BJ (cell line): ENCODE measurements at regions not wholly inside any gene's neighbourhood (a gene's known extent, or its start where the extent isn't known, plus 50 kb on each side); places are given as distances from the start of the nearest gene placed in this dataset.
"Not testable (repeated sequence)": the region's sequence is repeated elsewhere in the genome, so short reads cannot be mapped to it uniquely, and the experiment has no call there.

Experiments
- CTCF ChIA-PET: fragments of 350-600 bp; formaldehyde crosslinking; extraction: SDS; loops from one replicate; lab custom pipeline; 2021; ENCODE audit warnings: antibody characterized with exemption, inconsistent platforms; lab: Yijun Ruan, JAX
- POLR2A ChIA-PET: fragments of 300-600 bp; sonication (Branson Sonifier 250); formaldehyde crosslinking; extraction: SDS; loops from one replicate; lab custom pipeline; 2021; ENCODE audit warnings: antibody characterized with exemption; lab: Charles Lee
- DNase-seq: peaks from one replicate; pipeline ENCODE4 v3.0.0-alpha.2; 2011; ENCODE audit warnings: low read depth
- H3K27me3 ChIP-seq: 2 replicates; pipeline ENCODE4 v1.6.0; 2011; ENCODE audit warnings: low read length; ENCODE audit not compliant: control insufficient read depth, insufficient read depth
- H3K36me3 ChIP-seq: 2 replicates; pipeline ENCODE4 v1.5.1; 2011; ENCODE audit warnings: low read length; ENCODE audit not compliant: control insufficient read depth, insufficient read depth
- H3K4me3 ChIP-seq: 2 replicates; pipeline ENCODE4 v1.5.1; 2011; ENCODE audit warnings: low read depth, mild to moderate bottlenecking, control low read depth, low read length
- TF ChIP-seq, protein P1 (sequence below): IDR thresholded peaks from 2 replicates; pipeline ENCODE4 v1.5.1; 2011; ENCODE audit warnings: low read depth, mild to moderate bottlenecking, control low read depth, inconsistent platforms, low read length, moderate library complexity; ENCODE audit not compliant: insufficient read depth

DNA sequence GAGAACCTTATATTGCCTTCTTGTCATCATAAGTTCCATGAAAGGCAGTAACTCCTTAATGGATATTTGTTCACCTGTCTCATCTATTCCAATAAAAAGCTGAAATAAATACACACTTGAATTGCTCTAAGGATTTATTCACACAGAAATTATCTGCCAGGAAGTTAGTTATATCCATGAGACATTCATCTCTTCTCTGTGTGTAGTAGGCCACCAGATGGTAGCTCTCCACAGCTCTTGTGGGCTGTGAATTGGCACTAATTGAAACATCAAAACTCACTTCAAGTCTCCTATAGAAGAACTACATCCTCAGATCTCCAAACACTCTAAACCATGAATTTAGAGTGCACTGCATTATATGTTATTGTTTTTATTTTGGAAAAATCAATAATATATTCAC is 189.6 kb downstream of the DSC3 start:
- ChIA-PET POLR2A (no interaction called here), CTCF (no interaction called here)
- Histone ChIP-seq H3K4me3 (no peak overlapping the region), H3K27me3 (no peaks in the 10 kb centered on the region), H3K36me3 (no peaks in the 10 kb centered on the region)
- TF ChIP-seq, protein P1, sequence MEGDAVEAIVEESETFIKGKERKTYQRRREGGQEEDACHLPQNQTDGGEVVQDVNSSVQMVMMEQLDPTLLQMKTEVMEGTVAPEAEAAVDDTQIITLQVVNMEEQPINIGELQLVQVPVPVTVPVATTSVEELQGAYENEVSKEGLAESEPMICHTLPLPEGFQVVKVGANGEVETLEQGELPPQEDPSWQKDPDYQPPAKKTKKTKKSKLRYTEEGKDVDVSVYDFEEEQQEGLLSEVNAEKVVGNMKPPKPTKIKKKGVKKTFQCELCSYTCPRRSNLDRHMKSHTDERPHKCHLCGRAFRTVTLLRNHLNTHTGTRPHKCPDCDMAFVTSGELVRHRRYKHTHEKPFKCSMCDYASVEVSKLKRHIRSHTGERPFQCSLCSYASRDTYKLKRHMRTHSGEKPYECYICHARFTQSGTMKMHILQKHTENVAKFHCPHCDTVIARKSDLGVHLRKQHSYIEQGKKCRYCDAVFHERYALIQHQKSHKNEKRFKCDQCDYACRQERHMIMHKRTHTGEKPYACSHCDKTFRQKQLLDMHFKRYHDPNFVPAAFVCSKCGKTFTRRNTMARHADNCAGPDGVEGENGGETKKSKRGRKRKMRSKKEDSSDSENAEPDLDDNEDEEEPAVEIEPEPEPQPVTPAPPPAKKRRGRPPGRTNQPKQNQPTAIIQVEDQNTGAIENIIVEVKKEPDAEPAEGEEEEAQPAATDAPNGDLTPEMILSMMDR: no peak
- DNase-seq: no peak

DNA sequence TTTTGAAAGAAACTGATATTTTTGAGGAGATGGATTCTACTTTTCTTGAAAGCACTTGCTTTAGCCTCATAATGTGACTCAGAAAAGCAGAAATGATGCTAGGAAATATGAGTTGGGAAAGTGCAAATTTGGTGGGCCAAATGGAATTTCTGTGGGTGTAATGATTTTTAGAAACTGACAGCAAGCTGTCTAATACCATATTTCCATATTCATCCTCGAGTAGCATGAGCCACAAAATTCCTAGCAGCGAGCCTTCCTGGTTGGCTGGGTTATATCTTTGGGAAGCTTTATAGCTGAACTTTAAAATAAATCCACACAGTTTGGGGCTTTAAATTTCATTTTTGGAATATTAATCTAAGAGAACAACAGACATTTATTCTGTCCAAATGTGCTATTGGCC is 190.0 kb downstream of the DSC3 start:
- POLR2A ChIA-PET: no interaction called here
- Histone ChIP-seq H3K27me3 (no peaks in the 10 kb centered on the region), H3K36me3 (no peaks in the 10 kb centered on the region), H3K4me3 (no peak overlapping the region)
- TF ChIP-seq, protein P1: no peak
- no peak for DNase-seq
- CTCF ChIA-PET: no interaction called here

DNA sequence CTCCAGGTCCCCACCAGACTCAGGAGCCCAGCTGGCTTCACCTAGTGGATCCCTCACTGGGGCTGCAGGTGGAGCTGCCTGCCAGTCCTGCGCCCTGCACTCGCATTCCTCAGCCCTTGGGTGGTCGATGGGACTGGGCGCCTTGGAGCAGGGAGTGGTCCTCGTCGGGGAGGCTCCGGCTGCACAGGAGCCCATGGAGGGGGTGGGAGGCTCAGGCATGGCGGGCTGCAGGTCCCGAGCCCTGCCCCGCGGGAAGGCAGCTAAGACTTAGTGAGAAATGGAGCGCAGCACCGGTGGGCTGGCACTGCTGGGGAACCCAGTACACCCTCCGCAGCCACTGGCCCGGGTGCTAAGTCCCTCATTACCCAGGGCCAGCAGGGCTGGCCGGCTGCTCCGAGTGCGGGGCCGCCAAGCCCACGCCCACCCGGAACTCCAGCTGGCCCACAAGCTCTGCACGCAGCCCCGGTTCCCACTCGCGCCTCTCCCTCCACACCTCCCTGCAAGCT is 203.4 kb downstream of the DSC3 start:
- CTCF ChIA-PET, POLR2A ChIA-PET, DNase-seq: not testable (repeated sequence)

DNA sequence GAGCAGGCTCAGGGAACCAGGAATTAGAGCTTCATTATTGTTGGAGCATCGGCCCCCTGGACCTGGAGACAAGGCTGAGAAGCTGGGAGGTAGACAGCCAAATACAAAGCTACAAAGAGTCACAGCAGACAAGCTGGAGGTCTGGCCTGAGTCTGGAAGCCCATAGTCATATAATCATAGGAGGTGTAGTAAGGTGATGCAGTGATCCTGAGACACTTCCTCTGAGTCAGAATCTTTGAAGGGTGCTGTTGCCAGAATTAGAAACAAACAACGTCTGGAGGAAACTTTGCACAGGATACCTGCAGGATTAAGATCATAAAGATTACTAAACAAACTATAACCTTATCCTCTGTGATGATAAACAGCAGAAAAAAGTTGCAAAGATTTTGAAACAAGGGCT is 213.8 kb downstream of the DSC3 start:
- ChIA-PET CTCF (no interaction called here), POLR2A (no interaction called here)
- H3K4me3 ChIP-seq: no peak overlapping the region
- DNase-seq: no peak
- TF ChIP-seq, protein P1: no peak
- H3K36me3 ChIP-seq: no peaks in the 10 kb centered on the region
- H3K27me3 ChIP-seq: no peaks in the 10 kb centered on the region

More for the DNA sequence above, 203.4 kb downstream of the DSC3 start:
- not testable (repeated sequence) for H3K27me3 ChIP-seq, H3K4me3 ChIP-seq, H3K36me3 ChIP-seq

DNA sequence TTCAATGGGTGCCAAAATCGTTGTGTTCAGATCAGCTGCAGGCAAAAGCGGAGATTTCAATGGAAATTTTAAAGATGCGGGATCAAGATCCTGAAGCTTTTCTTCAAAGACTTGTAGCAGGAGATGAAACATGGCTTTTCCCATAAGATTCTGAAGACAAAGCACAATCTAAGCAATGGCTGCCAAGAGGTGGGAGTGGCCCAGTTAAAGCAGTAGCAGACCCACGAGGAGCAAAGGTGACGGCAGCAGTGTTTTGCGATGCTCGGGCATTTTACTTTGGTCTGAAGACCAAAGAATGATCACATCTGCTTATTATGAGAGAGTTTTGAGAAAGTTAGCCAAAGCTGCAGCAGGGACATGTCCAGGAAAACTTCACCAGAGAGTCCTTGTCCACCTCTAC is 222.9 kb downstream of the DSC3 start:
- CTCF ChIA-PET: no interaction called here
- TF ChIP-seq, protein P1: no peak
- POLR2A ChIA-PET: no interaction called here
- no peak overlapping the region for H3K4me3 ChIP-seq
- H3K36me3 ChIP-seq: no peaks in the 10 kb centered on the region
- H3K27me3 ChIP-seq: no peaks in the 10 kb centered on the region
- no peak for DNase-seq

DNA sequence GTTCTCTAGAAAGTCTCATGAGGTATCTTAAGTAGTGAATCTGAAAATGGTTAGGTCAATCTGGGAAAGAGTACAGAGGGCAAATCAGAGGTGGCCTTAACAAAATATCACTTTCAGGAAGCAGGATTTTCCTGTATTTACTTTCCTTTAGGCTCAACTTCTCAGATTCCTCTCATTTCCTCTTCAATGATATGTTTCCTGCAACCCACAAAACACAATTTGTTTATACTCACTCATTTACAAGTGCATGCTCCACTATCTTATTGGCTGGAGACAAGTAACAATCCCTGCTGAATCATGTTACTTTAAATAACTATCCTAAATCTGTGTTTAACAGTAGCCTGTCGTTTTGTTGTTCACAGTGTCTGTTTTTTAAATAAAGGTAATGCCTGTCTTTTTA is 228.1 kb downstream of the DSC3 start:
- TF ChIP-seq, protein P1: no peak
- no peak overlapping the region for H3K4me3 ChIP-seq
- ChIA-PET CTCF (no interaction called here), POLR2A (no interaction called here)
- no peaks in the 10 kb centered on the region for H3K27me3 ChIP-seq
- H3K36me3 ChIP-seq: no peaks in the 10 kb centered on the region
- DNase-seq: no peak
